ENCODE measurements at regions not wholly inside any gene's neighbourhood (a gene's known extent, or its start where the extent isn't known, plus 50 kb on each side); places are given as distances from the start of the nearest gene placed in this dataset.
A peak's percentile ranks its signal among the peaks of the same experiment; 100 is the strongest.
"Not testable (repeated sequence)": the region's sequence is repeated elsewhere in the genome, so short reads cannot be mapped to it uniquely, and the experiment has no call there.

- DNase-seq (ENCODE audit: extremely low read depth, low read depth, low spot score), result no peak
Measured at GRCh38 chr2:88857274-88857741, 165.8 kb downstream of the RPIA start.

- peak; percentile 7 for DNase-seq (ENCODE audit: extremely low read depth, low read depth, low spot score)
Measured at GRCh38 chr2:88857951-88858411, 166.5 kb downstream of the RPIA start.

- no peak for DNase-seq (ENCODE audit: extremely low read depth, low read depth, low spot score)
Measured at GRCh38 chr2:88859461-88859860, 168.0 kb downstream of the RPIA start.

GRCh38 chr2:88860421-88861075 lies 169.1 kb downstream of the RPIA start:
- no peak for DNase-seq (ENCODE audit: extremely low read depth, low read depth, low spot score)

DNA sequence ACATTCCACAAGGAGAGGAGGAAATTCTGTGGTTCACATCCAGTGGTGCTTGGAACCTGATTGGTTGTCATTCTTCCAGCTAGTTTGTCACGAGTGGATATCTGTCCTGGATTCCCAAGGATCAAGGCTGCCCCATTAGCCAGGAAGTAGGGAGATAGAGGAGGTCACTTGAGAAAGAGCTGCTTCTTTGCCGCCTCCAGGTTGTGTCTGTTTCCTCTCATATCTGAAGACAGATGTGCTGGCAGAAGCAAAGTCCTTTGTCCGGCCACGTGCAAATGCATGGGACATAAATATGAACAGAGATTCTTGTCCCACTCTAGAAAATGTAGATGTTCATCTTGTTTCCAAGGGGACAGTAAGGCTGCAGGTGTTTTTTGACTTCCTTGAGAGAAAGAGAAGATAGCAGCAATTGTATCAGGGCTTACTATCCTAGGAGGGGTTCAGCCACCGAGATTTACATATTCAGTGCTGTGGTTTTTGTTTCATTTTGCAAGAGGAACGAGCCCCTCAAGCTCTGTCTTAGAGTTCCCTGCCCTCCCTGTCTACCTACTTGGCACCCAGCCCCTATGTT lies 174.4 kb downstream of the RPIA start:
- no peak for DNase-seq (ENCODE audit: extremely low read depth, low read depth, low spot score)

DNA sequence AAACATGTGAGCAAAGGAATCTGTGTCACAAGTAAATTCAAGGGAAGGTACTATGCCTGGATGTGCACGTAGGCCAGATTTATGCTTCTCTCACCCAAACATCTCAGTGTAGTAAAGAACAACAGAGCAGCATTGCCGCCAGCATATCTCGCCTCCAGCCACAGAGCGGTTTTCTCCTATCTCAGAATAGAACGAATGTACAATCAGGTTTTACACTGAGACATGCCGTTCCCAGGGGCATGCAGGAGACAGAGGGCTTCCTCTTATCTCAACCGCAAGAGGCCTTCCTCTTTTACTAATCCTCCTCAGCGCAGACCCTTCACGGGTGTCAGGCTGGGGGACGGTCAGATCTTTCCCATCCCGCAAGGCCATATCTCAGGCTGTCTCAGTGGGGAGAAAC lies 175.3 kb downstream of the RPIA start:
- DNase-seq (ENCODE audit: extremely low read depth, low read depth, low spot score), result no peak

DNA sequence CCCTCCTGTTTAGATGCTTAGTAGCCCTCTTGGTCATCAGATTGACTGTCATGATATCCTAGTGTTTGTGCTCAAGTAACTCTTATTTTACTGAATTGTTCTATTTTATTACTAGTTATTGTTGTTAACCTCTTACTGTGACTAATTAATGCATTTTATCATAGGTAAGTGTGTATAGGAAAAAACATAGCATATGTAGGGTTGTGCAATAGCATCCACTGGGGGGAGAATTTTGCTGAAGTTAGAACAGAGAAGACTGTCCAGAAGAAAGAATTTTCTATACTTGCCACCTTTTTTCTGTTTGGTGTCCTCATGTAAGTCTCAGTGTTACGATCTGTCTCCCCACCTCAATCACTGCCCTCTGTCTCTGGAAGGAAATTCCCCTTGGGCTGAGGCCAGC lies 177.4 kb downstream of the RPIA start:
- DNase-seq (ENCODE audit: extremely low read depth, low read depth, low spot score), result no peak

DNA sequence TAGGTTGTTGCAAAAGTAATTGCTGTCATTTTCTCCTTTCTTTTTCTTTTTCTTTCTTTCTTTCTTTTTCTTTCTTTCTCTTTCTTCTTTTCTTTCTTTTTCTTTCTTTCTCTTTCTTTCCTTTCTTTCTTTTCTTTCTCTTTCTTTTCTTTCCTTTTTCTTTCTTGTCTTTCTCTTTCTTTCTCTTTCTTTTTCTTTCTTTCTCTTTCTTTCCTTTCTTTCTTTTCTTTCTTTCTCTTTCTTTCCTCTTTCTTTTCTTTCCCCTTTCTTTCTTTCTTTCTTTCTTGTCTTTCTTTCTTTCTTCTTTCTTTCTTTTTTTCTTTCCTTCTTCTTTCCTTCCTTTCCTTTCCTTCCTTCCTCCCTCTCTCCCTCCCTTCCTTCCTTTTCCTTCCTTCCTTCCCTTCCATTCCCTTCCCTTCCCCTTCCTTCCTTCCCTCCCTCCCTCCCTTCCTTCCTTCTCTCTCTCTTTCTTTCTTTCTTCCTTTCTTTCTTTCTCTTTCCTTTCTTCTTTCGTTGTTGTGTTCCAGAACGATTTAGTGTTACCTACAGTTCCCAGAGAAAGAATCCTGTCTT lies 178.9 kb downstream of the RPIA start:
- DNase-seq (ENCODE audit: extremely low read depth, low read depth, low spot score), result no peak

DNA sequence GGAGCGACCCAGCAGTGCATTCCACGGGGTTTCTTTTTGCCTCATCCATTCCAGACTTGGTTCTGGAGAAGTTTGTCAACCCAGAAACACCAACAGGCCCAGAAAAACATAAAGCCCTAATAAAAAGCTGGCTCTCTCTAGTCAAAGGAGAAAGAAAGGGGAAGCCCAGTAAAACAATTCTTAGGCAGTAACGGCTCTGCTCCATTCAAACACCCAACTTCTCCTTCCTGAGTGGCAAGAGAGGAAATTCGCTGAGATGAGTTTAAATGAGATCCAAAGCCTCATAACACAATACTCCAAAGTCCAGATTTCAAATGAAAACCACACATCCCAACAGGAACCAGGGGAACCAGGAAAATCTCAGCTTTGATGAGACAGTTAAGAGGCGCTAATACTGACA lies 179.9 kb downstream of the RPIA start:
- DNase-seq (ENCODE audit: extremely low read depth, low read depth, low spot score), result no peak

DNA sequence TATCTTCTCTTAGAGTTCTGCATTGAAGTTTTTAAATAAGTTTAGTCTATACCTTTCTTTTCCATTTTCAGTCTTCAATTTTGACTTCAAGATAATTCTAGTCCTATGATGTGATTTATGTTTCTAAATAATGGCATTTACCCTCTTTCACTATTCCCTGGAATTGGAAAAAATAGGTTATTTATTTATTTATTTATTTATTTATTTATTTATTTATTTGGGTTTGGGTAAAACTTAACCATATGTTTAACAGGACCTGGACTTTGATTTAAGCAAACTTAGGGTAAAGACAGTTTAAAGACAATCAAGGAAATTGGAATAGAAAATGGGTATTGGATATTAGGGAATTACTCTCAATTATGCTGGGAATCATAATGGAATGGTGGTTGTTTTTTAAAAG lies 182.1 kb downstream of the RPIA start:
- no peak for DNase-seq (ENCODE audit: extremely low read depth, low read depth, low spot score)

- DNase-seq (ENCODE audit: extremely low read depth, low read depth, low spot score), result peak; percentile 39
Measured at GRCh38 chr2:88874063-88874657, 182.7 kb downstream of the RPIA start.

DNA sequence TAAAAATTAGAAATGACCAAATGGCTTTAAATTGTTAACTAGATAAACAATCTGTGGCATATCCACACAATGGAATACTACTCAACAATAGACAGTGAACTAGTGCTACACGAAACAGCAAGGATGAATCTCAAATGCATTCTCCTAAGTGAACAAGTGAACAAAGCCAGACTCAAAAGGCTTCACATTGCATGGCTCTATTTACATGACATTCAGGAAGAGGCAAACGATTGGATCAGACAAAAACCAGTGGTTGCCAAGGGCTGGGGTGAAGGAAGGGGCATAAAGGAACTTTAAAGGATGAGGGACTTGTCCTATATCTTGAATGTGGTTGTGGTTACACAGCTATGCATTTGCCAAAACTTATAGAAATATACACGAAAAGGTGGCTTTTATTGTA lies 184.3 kb downstream of the RPIA start:
- DNase-seq (ENCODE audit: extremely low read depth, low read depth, low spot score), result no peak

DNA sequence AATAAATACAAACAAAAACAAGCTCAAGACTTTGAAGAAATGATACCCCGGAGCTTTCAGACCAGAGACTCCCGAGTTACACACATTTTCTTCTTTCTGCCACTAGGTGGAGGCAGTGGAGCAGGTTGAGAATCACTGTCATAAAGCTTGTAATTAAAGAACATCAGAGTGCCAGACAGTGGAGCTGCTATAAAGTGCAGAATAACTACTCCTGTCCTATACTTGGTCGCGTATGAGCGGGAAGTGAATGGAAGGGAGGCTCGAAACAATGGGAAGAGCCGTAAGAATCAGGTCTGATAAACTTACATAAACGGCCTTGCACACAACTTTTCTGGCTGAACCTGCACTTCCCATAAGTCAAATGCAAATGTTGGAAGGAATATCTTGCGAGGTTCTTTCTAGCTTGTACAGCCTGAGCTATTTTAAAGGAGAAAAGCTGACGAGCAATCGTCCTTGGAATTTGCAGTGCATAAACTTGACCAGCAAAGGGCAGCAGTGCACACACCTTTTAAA lies 189.0 kb downstream of the RPIA start:
- no peak for DNase-seq (ENCODE audit: extremely low read depth, low read depth, low spot score)

DNA sequence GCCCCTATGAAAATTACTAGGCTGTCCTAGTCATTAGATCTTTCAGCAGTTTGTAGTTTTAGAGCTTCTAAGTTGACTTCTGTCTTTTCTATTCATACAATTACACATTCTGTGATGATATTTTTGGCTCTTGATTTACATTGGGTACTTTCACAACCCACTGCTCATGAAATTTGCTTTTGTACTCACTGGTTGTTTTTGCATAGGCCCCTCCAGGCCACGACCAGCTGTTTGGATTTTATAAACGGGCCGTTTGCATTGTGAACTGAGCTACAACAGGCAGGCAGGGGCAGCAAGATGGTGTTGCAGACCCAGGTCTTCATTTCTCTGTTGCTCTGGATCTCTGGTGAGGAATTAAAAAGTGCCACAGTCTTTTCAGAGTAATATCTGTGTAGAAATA lies 193.8 kb downstream of the RPIA start:
- DNase-seq (ENCODE audit: extremely low read depth, low read depth, low spot score), result no peak

DNA sequence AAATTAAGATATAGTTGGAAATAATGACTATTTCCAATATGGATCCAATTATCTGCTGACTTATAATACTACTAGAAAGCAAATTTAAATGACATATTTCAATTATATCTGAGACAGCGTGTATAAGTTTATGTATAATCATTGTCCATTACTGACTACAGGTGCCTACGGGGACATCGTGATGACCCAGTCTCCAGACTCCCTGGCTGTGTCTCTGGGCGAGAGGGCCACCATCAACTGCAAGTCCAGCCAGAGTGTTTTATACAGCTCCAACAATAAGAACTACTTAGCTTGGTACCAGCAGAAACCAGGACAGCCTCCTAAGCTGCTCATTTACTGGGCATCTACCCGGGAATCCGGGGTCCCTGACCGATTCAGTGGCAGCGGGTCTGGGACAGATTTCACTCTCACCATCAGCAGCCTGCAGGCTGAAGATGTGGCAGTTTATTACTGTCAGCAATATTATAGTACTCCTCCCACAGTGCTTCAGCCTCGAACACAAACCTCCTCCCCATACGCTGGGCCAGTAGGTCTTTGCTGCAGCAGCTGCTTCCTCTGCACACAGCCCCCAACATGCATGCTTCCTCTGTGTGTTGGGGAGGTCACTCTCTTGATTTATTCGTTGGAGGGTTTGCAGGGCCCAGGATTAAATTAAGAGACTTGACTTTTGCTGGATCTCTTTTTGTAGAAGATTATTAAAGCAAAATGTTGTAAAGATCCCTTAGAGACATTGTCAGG lies 194.4 kb downstream of the RPIA start:
- DNase-seq (ENCODE audit: extremely low read depth, low read depth, low spot score), result no peak

GRCh38 chr2:88887466-88887865 lies 196.0 kb downstream of the RPIA start:
- not testable (repeated sequence) for DNase-seq (ENCODE audit: extremely low read depth, low read depth, low spot score)

DNA sequence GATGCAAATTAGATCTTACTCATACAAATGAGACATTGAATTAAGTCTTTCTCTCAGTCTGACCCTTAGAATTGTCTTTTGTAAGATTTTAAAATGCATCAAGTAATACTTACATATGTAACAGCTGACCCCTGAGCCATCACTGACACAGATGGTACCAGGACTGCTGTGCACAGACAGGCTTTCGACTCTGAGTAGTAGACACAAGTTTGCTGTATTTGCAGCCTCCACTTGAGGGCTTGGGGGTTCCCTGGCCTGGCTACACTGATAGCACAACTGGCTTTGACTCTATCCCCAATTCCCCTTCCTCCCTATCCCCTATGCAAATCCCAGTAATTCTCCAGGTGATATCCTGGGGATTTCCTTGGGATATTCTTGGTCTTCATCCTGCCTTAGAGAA lies 200.7 kb downstream of the RPIA start:
- DNase-seq (ENCODE audit: extremely low read depth, low read depth, low spot score), result no peak

DNA sequence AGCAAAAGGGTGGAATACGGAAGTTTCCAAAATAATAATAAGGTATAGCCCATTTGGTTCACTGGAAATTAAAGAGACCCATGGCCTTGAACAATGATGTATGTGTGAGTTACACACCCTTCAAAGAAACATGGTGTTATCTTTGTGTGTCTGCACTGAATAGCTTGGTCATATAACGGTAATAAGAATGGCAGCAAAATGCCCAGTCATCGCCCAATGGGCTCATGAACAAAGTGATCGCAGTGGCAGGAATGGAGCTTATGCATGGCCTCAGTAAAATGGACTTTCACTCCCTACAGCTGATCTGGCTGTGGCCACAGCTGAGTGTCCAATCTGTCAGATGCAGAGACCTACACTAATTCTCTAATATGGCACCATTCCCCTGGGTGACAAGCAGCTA lies 201.3 kb downstream of the RPIA start:
- no peak for DNase-seq (ENCODE audit: extremely low read depth, low read depth, low spot score)

GRCh38 chr2:88896971-88897370 lies 205.5 kb downstream of the RPIA start:
- DNase-seq (ENCODE audit: extremely low read depth, low read depth, low spot score), result no peak

DNA sequence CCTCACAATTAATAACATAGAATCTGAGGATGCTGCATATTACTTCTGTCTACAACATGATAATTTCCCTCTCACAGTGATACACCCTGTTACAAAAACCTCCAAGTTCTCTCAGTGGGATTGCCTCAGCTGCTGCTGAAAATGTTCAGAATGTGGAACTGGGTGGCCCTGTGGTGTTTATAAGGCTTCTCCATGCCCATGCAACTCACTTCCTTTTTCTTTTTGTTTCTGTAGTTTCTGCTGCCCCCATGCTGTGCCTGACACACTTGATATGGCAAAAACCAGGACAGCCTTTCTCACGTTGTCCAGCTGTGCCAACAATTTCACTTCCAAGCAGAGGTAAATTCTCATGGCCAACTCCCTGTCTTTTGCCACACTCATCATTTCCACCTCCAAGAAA lies 206.2 kb downstream of the RPIA start:
- DNase-seq (ENCODE audit: extremely low read depth, low read depth, low spot score), result no peak

GRCh38 chr2:88903749-88904353 lies 212.4 kb downstream of the RPIA start:
- no peak for DNase-seq (ENCODE audit: extremely low read depth, low read depth, low spot score)

Data from glomerular endothelial cell (primary cell).